ENCODE measurements at regions not wholly inside any gene's neighbourhood (a gene's known extent, or its start where the extent isn't known, plus 50 kb on each side); places are given as distances from the start of the nearest gene placed in this dataset.

GRCh38 chr18:76564655-76565237 is 69.7 kb upstream of the ZNF516 start:
- DNase-seq (ENCODE audit: low read depth) = no peak
- H3K4me1 ChIP-seq (ENCODE audit: control insufficient read depth, insufficient read depth, low read length) = peaks cover 12% of the 10 kb centered on the region
- no peaks in the 10 kb centered on the region for H3K27me3 ChIP-seq (replicated peaks; ENCODE audit: control insufficient read depth, insufficient read depth, low read length)
- H3K9ac ChIP-seq (ENCODE audit: low read length) = peak overlapping the region; percentile 85
- peak overlapping the region; percentile 81 for H3K4me3 ChIP-seq (ENCODE audit: low read length)
- H3K36me3 ChIP-seq (ENCODE audit: control insufficient read depth, insufficient read depth, low read length, severe bottlenecking) = no peaks in the 10 kb centered on the region
- H3K9me3 ChIP-seq (ENCODE audit: control insufficient read depth, low read length) = no peaks in the 10 kb centered on the region

- Histone ChIP-seq H3K4me3 (ENCODE audit: low read length) (peak overlapping the region; percentile 81), H3K9ac (ENCODE audit: low read length) (no peak overlapping the region), H3K4me1 (ENCODE audit: control insufficient read depth, insufficient read depth, low read length) (peaks cover 12% of the 10 kb centered on the region), H3K36me3 (ENCODE audit: control insufficient read depth, insufficient read depth, low read length, severe bottlenecking) (no peaks in the 10 kb centered on the region), H3K27me3 (replicated peaks; ENCODE audit: control insufficient read depth, insufficient read depth, low read length) (no peaks in the 10 kb centered on the region), H3K9me3 (ENCODE audit: control insufficient read depth, low read length) (no peaks in the 10 kb centered on the region)
- DNase-seq (ENCODE audit: low read depth) = peak; percentile 48
These were observed 69.1 kb upstream of the ZNF516 start for GRCh38 chr18:76564117-76564516.

- H3K9me3 ChIP-seq (ENCODE audit: control insufficient read depth, low read length) = no peaks in the 10 kb centered on the region
- H3K36me3 ChIP-seq (ENCODE audit: control insufficient read depth, insufficient read depth, low read length, severe bottlenecking) = no peaks in the 10 kb centered on the region
- peaks cover 12% of the 10 kb centered on the region for H3K4me1 ChIP-seq (ENCODE audit: control insufficient read depth, insufficient read depth, low read length)
- no peaks in the 10 kb centered on the region for H3K27me3 ChIP-seq (replicated peaks; ENCODE audit: control insufficient read depth, insufficient read depth, low read length)
- DNase-seq (ENCODE audit: low read depth) = no peak
- no peak overlapping the region for H3K9ac ChIP-seq (ENCODE audit: low read length)
- no peak overlapping the region for H3K4me3 ChIP-seq (ENCODE audit: low read length)
These were observed 67.5 kb upstream of the ZNF516 start for GRCh38 chr18:76562286-76563122.

GRCh38 chr18:76558881-76559667 is 64.0 kb upstream of the ZNF516 start:
- Histone ChIP-seq H3K4me1 (ENCODE audit: control insufficient read depth, insufficient read depth, low read length) (peaks cover 3% of the 10 kb centered on the region), H3K9me3 (ENCODE audit: control insufficient read depth, low read length) (no peaks in the 10 kb centered on the region), H3K27me3 (replicated peaks; ENCODE audit: control insufficient read depth, insufficient read depth, low read length) (no peaks in the 10 kb centered on the region), H3K9ac (ENCODE audit: low read length) (no peak overlapping the region), H3K36me3 (ENCODE audit: control insufficient read depth, insufficient read depth, low read length, severe bottlenecking) (no peaks in the 10 kb centered on the region), H3K4me3 (ENCODE audit: low read length) (no peak overlapping the region)
- DNase-seq (ENCODE audit: low read depth) = peak; percentile 24

- Histone ChIP-seq H3K9ac (ENCODE audit: low read length) (no peak overlapping the region), H3K36me3 (ENCODE audit: control insufficient read depth, insufficient read depth, low read length, severe bottlenecking) (no peaks in the 10 kb centered on the region), H3K4me1 (ENCODE audit: control insufficient read depth, insufficient read depth, low read length) (no peaks in the 10 kb centered on the region), H3K27me3 (replicated peaks; ENCODE audit: control insufficient read depth, insufficient read depth, low read length) (no peaks in the 10 kb centered on the region), H3K4me3 (ENCODE audit: low read length) (no peak overlapping the region), H3K9me3 (ENCODE audit: control insufficient read depth, low read length) (no peaks in the 10 kb centered on the region)
- peak; percentile 49 for DNase-seq (ENCODE audit: low read depth)
These were observed 62.1 kb upstream of the ZNF516 start for GRCh38 chr18:76557026-76557575.

GRCh38 chr18:76554547-76555222 is 59.6 kb upstream of the ZNF516 start:
- H3K4me1 ChIP-seq (ENCODE audit: control insufficient read depth, insufficient read depth, low read length) = no peaks in the 10 kb centered on the region
- no peaks in the 10 kb centered on the region for H3K36me3 ChIP-seq (ENCODE audit: control insufficient read depth, insufficient read depth, low read length, severe bottlenecking)
- H3K27me3 ChIP-seq (replicated peaks; ENCODE audit: control insufficient read depth, insufficient read depth, low read length) = no peaks in the 10 kb centered on the region
- no peak for DNase-seq (ENCODE audit: low read depth)
- no peak overlapping the region for H3K4me3 ChIP-seq (ENCODE audit: low read length)
- no peaks in the 10 kb centered on the region for H3K9me3 ChIP-seq (ENCODE audit: control insufficient read depth, low read length)
- H3K9ac ChIP-seq (ENCODE audit: low read length) = no peak overlapping the region

GRCh38 chr18:76553715-76554546 is 58.9 kb upstream of the ZNF516 start:
- H3K4me3 ChIP-seq (ENCODE audit: low read length) = no peak overlapping the region
- H3K9ac ChIP-seq (ENCODE audit: low read length) = no peak overlapping the region
- H3K36me3 ChIP-seq (ENCODE audit: control insufficient read depth, insufficient read depth, low read length, severe bottlenecking) = no peaks in the 10 kb centered on the region
- no peaks in the 10 kb centered on the region for H3K27me3 ChIP-seq (replicated peaks; ENCODE audit: control insufficient read depth, insufficient read depth, low read length)
- no peaks in the 10 kb centered on the region for H3K9me3 ChIP-seq (ENCODE audit: control insufficient read depth, low read length)
- peak; percentile 62 for DNase-seq (ENCODE audit: low read depth)
- no peaks in the 10 kb centered on the region for H3K4me1 ChIP-seq (ENCODE audit: control insufficient read depth, insufficient read depth, low read length)

GRCh38 chr18:76548541-76548940 is 53.5 kb upstream of the ZNF516 start:
- Histone ChIP-seq H3K36me3 (ENCODE audit: control insufficient read depth, insufficient read depth, low read length, severe bottlenecking) (no peaks in the 10 kb centered on the region), H3K9ac (ENCODE audit: low read length) (no peak overlapping the region), H3K9me3 (ENCODE audit: control insufficient read depth, low read length) (no peaks in the 10 kb centered on the region), H3K27me3 (replicated peaks; ENCODE audit: control insufficient read depth, insufficient read depth, low read length) (peaks cover under 1% of the 10 kb centered on the region), H3K4me3 (ENCODE audit: low read length) (no peak overlapping the region), H3K4me1 (ENCODE audit: control insufficient read depth, insufficient read depth, low read length) (peaks cover 14% of the 10 kb centered on the region)
- no peak for DNase-seq (ENCODE audit: low read depth)

- H3K4me3 ChIP-seq (ENCODE audit: low read length) = no peak overlapping the region
- no peak for DNase-seq (ENCODE audit: low read depth)
- H3K36me3 ChIP-seq (ENCODE audit: control insufficient read depth, insufficient read depth, low read length, severe bottlenecking) = no peaks in the 10 kb centered on the region
- H3K9me3 ChIP-seq (ENCODE audit: control insufficient read depth, low read length) = no peaks in the 10 kb centered on the region
- peaks cover 14% of the 10 kb centered on the region for H3K4me1 ChIP-seq (ENCODE audit: control insufficient read depth, insufficient read depth, low read length)
- no peak overlapping the region for H3K9ac ChIP-seq (ENCODE audit: low read length)
- H3K27me3 ChIP-seq (replicated peaks; ENCODE audit: control insufficient read depth, insufficient read depth, low read length) = peaks cover 4% of the 10 kb centered on the region
These were observed 52.3 kb upstream of the ZNF516 start for GRCh38 chr18:76547296-76547695.

GRCh38 chr18:76546436-76546835 is 51.4 kb upstream of the ZNF516 start:
- peak overlapping the region; percentile 46 for H3K4me3 ChIP-seq (ENCODE audit: low read length)
- H3K9me3 ChIP-seq (ENCODE audit: control insufficient read depth, low read length) = no peaks in the 10 kb centered on the region
- no peak for DNase-seq (ENCODE audit: low read depth)
- no peaks in the 10 kb centered on the region for H3K36me3 ChIP-seq (ENCODE audit: control insufficient read depth, insufficient read depth, low read length, severe bottlenecking)
- H3K9ac ChIP-seq (ENCODE audit: low read length) = peak overlapping the region; percentile 58
- H3K4me1 ChIP-seq (ENCODE audit: control insufficient read depth, insufficient read depth, low read length) = peaks cover 14% of the 10 kb centered on the region
- H3K27me3 ChIP-seq (replicated peaks; ENCODE audit: control insufficient read depth, insufficient read depth, low read length) = peaks cover 4% of the 10 kb centered on the region

Data from adipocyte (in vitro differentiated cells).